ENCODE measurements at regions not wholly inside any gene's neighbourhood (a gene's known extent, or its start where the extent isn't known, plus 50 kb on each side); places are given as distances from the start of the nearest gene placed in this dataset.

DNA sequence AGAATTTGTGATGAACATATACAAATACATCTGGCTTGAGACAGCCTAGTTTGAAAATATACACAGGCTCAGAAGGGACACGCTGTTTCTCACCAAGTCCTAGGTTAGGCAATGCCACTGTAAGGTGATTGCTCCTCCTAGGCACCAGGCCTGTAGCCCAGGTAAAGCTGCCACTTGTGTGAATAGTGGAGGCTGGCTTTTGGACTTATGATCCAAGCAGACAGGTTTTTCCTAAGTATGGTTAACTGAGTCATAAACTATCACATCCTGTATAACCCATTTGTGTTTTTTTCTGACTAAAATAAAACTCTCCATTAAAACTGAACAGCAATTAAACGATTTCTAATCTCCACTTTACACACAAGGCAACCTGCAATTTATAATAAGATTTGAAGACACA lies 81.0 kb downstream of the SEMA4F start:
- DNase-seq, result no peak

DNA sequence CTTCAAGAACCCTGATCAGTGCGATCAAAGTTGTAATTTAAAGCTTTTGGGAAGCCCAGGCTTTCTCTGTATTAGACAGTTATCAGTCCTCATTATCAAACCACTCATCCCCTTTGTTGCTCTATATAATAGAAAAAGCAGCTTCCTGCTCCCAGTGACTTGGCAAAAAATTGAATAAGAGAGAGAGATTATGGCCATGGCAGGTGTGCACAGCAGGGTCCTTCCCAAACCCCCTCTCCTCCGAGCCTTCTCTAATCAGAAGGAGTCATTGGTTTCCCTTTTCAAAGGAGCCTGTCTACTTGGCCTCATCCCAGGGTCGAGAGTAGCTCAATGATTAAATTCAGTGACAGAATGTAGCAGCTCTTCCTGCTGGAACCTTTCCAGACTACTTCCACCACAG lies 81.5 kb downstream of the SEMA4F start:
- DNase-seq, result peak; percentile 38

DNA sequence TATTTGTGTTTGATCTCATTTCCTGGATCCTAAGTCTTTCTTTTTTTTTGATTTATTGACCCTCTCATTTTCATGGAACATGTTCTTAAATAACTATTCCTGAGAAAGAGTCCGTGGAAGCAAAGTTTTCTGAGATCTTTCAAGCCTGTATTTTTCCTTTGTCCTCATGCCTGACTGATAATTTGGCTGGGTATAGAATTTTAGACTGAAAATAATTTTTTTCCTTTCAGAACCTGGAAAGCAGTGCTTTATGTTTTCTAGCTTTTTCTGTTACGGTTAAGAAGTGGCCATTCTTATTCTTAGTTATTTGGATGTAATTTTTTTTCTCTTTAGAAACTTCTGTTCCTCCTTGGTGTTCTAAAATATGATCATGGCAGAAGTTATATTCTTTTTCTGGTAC lies 82.5 kb downstream of the SEMA4F start:
- DNase-seq, result no peak

DNA sequence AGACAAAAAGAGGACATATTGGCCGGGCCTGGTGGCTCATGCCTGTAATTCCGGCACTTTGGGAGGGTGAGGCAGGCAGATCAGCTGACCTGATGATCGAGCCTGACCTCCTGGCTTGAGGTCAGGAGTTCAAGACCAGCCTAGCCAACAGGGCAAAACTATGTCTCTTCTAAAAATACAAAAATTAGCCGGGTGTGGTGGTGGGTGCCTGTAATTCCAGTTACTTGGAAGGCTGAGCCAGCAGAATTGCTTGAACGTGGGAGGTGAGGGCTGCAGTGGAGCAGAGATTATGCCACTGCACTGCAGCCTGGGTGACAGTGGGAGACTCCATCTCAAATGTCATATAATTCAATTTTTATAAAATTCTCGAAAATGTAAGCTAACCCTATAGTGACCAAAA lies 84.5 kb downstream of the SEMA4F start:
- no peak for DNase-seq

DNA sequence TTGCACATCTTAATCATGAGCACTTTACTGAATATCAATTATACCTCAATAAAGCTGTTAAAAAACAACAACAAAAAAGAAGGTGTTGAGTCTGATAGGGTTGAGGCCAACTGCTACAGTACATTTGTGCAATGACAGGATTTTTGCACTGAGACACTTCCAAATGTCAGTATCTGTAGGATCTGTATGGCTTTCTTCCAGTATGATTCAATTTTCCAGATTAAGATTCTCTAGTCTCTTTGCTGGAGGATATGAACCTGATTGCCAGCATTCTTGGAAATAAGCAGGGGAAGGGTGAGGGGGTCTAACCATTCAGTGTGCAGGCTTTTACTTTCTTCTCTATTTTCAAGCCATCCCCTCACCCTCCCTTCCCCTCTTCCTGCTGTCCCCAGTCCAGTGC lies 85.1 kb downstream of the SEMA4F start:
- no peak for DNase-seq

DNA sequence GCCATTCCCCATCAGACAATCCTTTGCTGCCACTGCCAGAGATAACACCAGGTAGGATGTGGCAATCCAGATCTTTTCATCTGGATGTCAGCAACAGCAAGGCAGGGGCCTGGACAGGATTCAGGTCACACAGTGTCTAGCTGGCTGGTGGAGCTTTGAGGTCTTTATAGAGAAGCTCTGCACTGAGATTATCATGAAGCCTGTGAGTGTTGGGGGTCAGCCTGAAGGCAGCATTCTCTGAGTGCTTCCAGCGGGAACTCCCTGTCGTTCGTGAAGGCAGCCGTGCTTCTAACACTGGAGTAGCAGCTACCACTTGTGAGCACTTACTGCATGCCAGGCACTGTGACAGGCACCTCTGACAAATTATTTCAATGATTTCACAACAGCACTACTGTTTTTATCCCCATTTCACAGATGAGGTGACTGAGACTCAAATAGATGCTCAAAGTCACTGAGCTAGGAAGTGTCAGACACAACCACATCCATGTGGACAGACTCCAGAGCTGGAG lies 85.7 kb downstream of the SEMA4F start:
- DNase-seq, result no peak

DNA sequence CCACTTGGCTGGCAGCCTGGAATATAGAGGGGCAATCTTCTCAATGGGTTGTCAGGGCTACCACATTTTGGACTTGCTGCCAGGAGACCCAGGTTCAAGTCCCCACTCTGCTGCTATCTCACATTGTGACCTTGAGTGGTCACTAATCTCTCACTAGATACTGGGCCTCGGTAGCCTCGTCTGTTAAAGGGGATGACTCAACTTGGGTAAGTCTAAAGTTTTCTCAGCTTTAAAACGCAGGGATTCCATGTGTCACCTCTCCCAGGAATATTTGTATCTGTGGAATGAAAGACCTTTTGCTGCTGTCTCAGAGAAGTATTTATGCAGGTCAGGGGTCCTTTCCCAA lies 86.3 kb downstream of the SEMA4F start:
- DNase-seq, result no peak

DNA sequence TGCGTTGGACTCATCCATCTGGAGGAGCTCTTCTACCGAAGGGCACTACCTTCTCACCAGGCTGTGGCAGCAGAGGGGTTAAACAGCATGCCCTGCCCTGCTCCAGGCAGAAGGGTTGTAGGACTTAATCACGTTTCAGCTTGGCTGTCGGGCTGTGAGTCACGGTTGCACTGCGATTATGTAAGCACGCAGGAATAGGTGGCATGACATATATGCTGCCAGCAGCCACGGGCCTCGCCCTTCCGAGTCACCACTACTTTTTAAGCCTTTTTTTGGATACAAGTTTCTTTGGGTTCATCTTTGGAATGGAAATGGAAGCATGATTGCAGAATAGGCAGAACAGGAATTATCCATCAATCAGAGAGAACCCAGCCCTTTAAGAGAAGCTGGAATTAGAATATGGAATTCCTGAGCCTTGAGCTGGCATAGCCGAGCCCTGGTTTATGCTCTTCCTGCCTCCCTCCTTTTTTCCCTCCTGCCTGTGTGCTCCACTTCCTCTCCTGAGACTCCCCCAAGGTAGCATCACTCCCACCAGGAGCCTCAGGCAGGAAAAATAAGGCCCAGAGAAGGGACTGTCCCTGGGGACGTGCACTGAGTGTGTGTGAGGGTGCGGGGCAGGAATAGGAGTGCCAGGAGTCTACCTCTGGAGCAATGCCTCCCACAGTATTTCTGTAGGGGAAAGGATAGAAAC lies 86.8 kb downstream of the SEMA4F start:
- DNase-seq, result no peak

DNA sequence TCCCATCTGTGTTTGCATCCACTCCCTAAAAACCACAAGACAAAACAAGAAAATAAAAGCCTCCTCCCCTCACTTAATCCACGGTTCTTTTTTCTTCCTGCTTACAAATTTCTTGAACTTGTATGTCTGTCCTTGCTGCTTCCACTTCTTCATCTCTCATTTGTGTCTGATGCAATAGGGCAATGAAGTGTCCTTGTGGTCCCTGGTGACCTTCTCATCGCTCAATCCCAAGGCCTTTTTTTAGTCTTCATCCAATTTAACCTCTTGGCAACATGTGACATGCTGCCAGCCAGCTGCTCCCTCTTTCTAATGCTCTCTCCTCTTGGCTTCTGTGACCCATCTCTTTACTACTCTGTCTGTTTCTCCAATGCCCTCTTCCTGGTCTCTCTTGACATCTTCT lies 87.6 kb downstream of the SEMA4F start:
- DNase-seq, result no peak

DNA sequence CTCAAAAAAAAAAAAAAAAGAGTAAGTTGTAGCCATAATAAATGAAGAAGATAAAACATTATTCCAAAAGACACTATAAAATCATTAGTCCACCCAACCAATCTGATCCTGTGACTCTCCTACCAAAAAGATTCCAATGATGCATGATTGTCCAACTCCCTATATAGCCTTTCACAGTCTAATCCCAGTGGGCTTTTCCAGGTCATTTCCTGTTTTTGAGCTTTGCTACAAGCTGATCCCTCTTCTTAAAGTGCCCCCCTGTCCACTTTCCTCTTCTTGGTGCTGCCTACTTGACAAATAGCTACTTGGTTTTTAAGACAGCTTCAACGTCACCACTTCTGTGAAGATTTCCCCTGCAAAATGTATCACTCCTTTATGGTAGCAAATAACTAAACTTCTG lies 88.4 kb downstream of the SEMA4F start:
- DNase-seq, result no peak

DNA sequence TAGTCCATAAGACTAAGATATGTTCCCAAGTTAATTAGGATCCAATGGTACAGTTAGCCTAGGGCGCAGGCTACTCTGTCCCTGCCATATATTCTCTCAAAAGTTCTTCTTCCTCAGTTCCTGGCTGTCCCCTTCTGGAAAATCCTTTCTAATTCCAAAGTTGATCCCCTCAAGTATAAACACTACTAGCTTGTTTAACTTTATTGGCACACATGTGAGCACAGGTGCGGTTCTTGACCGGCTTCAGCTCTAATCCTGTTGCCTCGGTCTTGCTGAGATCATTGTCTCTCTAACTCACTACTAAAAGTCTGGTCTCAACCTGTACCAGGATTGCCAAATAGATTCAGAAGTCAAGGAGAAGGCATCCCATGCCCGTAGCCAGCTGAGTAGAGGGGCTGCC lies 89.0 kb downstream of the SEMA4F start:
- DNase-seq, result no peak

DNA sequence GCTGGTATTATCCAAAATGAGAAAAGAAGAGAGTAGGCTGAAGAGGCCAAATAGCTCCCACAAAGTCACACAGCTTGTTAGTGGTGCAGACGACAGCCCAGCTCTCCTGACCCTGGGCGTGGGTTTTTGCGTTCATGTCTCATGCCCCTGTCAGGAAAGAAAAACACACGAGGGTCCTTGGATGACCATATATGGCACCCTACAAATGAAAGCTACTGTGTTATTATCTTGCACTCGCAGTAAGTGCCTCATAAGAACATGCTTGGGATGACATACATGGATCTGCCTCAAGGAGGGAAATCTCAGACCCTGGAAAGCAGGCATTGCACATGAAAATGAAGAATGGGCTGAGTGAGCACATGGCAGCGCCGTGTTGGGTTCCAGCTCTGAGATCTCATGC lies 89.7 kb downstream of the SEMA4F start:
- no peak for DNase-seq

DNA sequence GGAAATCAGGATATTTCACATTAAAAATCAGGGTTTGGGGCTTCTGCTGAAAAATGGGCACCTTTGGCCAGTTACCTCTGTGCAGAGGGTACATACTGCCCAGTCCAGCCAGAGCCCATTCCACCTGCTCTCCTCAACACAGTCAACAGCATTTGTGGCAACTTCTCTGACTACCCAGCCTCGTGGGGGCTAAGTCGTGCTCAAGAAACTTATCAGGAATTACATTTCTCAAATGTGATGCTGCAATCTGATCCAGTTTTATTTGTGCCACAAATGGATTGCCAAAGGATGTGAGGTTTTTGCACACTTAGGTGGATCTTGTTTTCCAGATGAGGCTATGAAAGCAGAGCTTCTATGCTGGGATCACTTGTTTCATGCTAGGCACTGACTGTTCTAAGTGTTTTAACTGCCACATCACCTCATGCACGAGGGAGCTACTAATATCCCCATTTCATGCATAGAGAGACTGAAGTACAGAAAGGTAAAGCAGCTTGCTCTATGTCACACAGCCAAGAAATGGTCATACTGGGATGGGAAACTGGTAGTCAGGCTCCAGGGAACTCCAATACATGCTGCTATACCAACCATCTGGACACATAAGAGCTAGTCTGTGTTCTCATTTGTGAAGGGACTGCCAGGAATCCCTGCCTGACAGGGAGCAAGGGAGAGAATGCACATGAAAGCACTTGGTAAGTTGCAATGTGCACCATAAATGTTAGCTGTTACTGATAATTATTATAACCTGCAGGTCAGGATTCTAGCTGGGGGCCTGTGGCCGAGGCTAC lies 89.0 kb upstream of the HK2 start:
- DNase-seq, result no peak

DNA sequence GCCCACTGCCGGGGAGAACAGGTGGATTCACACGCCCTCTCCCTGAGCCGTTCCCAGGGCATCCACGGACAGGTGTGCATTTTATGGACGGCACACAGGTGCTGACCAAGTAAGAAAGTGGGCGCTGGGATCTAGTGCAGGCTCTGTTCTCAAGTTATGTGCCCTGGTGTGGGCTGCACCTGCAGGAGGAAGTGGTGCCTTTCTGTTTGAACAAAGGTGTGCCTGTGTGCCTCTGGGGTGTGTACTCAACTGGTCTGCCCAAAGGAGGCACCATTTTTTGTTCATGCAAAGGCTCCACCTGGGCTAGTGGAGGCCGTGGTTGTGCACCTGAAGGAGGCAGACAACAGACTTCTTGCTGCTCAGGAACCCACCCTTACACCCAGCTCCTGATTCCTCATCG lies 88.2 kb upstream of the HK2 start:
- DNase-seq, result no peak

DNA sequence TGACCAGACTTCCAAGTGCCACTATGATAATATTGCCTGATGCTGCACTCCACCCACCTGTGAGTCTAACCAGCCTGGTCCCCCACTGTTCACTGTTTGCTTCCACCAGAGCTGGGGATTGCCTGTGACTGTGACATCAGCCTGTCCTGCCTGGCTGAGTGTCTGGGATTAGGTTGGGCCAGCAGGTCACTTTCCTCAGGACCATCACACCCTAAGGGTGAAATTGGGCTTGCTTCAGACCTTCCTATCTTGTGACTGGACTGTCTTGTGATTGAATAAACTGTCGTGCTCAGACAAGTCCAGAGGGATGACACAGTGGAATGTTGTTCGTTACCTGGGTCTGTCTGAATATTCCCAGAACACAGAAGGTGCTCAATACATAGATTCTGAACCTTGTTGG lies 87.4 kb upstream of the HK2 start:
- DNase-seq, result no peak

DNA sequence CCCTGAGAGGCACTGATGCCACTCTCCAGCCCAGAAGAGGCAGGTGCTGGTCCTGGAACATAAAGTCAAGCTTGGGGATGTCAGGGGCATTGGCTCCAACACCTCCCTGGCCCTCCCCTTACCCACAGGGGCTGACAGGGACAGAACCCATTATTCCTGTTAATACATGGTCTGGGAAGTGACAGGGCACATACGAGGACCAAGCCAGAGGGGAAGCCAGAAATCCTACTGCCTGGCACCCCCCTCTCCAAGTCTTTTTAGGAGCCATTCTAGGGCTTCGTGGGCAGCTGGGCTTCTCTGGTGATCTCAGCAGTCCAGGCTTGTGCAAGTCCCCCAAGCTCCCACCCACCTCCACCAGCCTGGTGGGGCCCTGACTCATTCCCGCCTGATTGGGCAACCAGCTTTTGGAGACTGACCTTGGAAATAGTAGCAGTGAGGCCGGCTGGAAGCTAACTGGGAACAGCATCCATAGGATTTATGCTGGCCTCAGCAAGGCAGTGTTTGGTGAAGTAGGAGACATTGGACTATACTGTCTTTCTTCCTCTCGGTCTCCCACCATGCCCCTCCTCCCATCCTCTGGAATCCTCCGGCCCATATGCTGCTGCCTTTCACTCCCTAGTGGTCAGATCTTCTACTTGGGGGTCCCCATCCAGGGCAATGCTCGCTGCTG lies 86.4 kb upstream of the HK2 start:
- DNase-seq, result no peak

DNA sequence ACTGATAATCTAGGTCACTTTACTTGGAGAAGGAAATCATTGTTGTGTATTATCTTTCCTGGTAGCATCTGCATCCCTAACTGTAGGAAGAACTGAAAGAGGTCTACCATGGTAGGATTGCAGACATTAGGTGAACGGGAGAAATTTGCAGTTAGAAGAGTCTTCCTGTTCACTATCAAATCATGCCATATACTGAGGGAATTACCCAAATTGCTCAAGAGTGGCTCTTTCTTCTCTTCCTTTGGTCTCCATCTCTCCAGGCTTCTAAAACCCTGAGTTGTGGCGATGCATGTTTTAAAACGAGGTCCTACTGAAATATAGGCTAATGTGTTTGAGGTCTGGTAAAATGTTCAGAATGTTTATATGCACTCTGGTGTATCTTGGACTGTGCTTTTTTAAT lies 85.3 kb upstream of the HK2 start:
- DNase-seq, result no peak

DNA sequence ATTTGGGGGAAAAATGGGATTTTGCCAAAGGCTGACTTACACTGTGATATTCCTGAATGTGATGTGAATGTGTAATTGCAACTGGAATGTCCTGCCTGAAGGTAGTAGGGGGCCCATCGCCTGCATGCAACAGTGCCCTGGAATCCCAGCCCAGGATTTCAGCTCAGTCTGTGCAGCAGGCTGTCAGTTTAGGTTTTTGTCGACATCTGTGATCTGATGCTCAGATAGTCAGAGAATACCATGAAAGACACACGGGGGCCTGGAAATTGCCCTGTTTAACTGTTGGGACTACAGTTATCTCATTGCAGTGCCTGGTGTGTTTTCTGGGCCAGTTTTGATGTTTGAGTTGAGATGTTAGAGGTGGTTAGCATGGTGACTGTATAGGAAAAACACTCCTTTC lies 84.5 kb upstream of the HK2 start:
- DNase-seq, result no peak

DNA sequence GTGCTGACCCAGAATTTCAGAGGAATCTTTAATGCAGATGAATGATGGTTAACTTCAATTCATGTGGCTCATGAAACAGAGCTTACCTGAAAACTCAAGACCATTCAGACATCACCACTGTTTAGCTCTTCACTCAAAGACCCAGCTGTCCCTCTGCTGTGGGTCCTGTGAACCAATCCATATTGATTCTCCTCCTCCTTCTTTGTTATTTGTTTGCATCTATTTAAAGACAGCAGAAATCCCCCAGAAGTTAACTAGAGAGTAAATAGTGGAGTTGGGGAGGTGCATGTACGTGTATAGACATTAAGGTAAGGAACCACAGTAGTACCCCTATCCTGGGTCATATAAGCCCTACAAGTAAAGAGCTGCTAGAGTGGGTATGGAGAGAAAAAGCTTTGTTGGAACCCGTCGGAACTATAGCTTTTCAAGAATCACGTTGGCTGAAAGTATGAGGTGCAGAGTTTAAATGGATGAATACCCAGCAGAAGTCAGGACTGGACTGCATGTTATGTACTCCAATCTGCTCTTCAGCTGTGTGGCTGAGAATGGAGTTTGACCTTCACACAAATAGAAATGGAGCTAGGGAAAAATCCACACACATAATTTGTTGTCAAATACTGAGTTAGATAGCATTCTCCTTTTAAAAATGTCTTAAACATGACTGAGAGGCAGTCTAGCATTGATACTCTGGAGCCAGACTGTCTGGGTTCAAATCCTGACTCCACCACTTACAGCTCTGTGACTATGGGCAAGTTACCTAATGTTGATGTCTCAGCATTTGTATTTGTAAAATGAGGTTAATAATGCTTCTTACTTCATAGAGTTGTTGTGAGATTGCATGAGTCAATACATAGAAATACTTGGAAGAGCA lies 81.7 kb upstream of the HK2 start:
- no peak for DNase-seq

DNA sequence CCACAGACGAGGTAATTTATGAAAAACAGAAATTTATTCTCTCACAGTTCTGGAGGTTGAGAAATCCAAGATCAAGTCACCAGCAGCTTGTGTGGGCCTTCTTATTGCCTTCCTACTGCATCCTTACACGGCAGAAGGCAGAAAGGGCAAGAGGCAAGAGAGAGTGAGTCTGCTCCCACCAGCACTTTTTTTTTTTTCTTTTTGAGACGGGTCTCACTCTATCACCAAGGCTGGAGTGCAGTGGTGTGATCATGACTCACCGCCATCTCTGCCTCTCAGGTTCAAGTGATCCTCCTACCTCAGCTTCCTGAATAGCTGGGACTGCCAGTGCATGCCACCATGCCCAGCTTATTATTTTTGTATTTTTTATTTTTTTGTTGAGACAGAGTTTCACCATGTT lies 78.5 kb upstream of the HK2 start:
- no peak for DNase-seq

DNA sequence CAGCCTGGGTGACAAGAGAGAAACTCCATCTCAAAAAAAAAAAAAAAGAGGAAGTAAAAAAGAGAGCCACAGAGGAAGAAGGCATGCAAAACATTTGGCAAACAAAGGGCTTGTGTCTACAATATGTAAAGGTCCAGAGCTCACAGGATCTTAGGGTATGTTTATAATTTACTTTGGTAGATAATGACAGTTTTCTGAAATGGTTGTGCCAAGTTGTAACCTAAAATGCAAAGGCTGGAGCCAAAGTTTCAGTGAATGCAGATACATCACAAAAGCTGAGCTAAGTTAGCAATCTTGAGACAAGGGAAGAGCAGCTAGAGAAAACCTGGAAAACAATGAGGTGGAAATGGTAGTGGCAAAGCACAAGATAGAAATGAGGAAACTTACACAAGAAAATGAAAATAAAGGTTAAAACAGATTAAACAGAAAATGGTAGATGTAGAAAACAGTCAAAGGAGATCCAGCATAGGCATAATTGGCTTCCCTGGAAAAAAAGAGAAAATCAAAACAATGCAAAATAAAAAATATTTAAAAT lies 77.5 kb upstream of the HK2 start:
- DNase-seq, result no peak

DNA sequence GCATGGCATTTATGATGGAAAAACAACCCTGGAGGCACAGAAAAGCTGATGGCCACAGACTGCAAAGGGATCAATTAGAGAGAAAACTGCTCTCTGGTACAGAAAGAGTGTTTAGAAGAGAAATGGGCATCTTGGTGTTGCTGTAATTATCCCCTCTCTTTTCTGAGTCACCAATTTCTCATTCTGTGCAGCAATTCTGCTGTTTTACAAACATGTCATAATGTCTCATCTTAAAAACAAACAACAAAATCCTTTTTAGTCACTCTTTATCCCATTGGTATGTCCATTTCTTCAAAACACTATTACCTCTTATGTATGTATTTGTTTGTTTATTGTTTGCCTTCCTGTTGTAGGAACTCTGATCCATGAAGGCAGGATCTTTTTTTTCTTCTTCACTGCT lies 73.9 kb upstream of the HK2 start:
- DNase-seq, result no peak
